GM21367 (cell line): ENCODE measurements at regions not wholly inside any gene's neighbourhood (a gene's known extent, or its start where the extent isn't known, plus 50 kb on each side); places are given as distances from the start of the nearest gene placed in this dataset.

Experiments
- ATAC-seq: cut with Tn5 transposase; IDR thresholded peaks from one replicate; pipeline ENCODE4 v1.9.1; 2021; ENCODE audit not compliant: unreplicated experiment

- no peak for ATAC-seq
These were observed 1082.3 kb upstream of the ADGRL3 start for GRCh38 chr4:60117726-60118323.

DNA sequence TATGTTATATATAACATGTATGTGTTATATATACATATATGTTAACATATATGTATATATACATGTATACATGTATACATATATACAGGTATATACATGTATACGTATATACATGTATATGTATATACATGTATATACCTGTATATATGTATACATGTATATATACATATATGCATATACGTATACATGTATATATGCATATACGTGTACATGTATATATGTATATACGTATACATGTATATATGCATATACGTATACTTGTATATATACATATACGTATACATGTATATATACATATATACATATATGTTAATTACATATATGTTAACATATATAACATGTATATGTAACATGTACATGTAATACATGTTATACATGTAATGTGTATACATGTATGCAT lies 1077.3 kb upstream of the ADGRL3 start:
- no peak for ATAC-seq

DNA sequence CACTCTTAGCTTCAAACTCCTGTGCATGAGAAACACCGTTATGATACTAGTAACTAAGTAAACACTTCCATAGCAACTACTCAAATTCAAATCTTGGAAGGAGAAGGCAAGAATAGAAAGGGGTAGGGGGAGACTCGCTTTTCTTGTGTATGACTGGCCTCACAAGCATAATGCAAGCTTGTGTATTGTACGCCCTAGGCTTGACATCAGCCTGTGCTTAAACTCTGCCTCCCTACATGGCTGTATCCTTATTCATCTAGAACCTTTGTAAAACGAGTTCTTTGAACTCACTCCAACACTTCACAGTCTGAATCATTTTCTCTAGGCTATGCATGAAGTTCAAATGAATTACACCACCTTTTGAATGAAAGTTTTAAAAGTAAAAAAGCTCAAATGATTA lies 1071.2 kb upstream of the ADGRL3 start:
- ATAC-seq, result no peak

GRCh38 chr4:60129740-60130139 lies 1070.4 kb upstream of the ADGRL3 start:
- no peak for ATAC-seq

DNA sequence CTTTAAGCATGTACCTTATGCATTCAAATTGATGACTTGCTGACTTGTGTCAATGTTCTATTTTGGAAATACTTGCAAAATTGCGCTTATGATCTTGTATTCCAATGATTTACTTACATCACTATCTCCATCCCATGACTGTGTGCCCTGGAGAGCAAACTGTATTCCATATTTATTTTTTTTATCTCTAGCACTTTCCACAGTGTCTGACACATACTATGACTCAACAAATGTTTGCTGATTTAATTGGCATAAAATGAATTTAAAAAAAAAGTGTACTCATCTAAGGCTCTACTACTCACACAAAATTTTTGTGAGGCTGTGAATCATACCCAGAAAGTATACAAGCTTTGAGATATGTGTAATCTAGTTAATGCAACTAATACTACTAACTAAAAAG lies 1066.8 kb upstream of the ADGRL3 start:
- no peak for ATAC-seq

GRCh38 chr4:60134099-60134498 lies 1066.0 kb upstream of the ADGRL3 start:
- no peak for ATAC-seq

DNA sequence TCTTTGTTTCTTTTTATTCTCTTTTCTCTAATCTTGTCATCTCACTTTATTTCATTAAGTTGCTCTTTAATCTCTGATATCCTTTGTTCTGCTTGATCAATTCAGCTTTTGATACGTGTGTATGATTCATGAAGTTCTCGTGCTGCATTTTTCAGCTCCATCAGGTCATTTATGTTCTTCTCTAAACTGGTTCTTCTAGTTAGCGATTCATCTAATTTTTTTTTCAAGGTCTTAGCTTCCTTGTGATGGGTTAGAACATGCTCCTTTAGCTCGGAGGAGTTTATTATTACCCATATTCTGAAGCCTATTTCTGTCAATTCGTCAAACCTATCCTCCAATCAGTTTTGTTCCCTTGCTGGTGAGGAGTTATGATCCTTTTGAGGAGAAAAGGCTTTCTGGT lies 1045.0 kb upstream of the ADGRL3 start:
- no peak for ATAC-seq

DNA sequence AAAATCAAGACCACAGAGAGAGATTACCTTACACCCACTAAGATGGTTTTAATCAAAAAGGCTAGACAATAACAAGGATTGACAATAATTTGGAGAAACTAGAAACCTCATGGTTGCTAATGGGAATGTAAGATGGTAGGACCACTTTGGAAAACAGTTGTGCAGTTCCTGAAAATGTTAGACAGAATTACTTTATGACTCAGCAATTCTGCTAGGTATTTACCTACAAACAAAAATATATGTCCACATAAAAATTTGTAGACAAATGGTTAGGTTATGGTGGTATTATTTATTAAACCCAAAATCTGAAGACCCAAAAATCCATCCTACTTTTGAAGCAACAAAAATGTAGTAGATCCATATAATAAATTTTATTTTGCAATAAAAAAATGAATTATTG lies 1027.0 kb upstream of the ADGRL3 start:
- ATAC-seq, result no peak

DNA sequence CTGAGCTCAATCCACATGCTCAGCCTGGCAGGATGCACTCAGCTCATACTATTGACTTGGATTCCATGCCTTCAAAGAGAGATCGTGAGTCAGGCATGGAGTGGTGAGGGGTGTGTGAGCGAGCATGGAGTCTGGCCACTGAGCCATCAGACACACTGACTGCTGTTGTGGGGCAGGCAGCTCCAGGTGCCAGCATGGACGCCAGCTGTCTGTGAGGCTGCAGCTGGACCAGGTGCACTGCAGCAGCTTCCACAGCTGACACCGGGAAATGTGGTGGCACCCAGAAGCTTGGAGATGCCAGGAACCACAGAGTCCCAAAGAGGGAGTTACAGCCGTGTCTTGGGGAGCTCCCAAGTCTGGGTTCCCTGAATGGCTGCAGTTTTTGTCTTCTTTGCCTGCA lies 1026.4 kb upstream of the ADGRL3 start:
- no peak for ATAC-seq

GRCh38 chr4:60175241-60175640 lies 1024.9 kb upstream of the ADGRL3 start:
- no peak for ATAC-seq

DNA sequence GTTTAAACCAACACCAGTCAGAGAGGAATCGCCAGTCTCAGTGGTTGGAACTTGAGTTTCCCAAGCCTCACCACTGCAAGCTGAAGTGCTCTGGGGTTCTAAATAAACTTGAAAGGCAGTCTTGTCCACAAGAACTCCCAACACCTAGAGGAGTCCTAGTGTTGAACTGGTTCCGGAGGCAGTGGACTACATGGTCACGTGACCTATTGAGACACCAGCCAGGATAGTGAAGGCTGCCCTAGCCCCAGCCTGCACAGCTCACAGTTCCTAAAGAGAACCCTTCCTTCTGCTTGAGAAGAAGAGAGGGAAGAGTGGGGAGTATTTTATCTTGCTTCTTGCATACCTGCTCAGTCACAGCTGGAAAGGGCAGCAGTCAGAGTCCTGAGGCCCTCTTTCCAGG lies 1012.7 kb upstream of the ADGRL3 start:
- ATAC-seq, result no peak

DNA sequence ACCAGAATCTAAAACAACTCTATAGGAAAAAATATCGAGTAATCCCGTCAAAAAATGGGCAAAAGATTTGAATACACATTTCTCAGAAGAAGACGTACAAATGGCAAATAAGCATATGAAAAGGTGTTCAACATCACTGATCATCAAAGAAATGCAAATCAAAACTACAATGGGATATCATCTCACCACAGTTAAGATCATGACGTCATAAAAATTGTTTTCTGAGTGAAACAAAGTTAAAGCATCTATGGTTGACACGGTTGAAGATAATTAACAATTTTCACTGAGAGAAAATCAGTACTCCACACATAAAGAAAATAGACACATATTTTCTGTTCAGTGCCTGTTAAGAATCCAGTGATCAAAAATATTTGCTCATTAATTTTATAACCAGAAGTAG lies 1010.8 kb upstream of the ADGRL3 start:
- ATAC-seq, result no peak

- ATAC-seq, result no peak
These were observed 1005.9 kb upstream of the ADGRL3 start for GRCh38 chr4:60194214-60194613.

- no peak for ATAC-seq
These were observed 1004.9 kb upstream of the ADGRL3 start for GRCh38 chr4:60195256-60195655.

GRCh38 chr4:60201052-60201673 lies 999.0 kb upstream of the ADGRL3 start:
- no peak for ATAC-seq

GRCh38 chr4:60209588-60209987 lies 990.5 kb upstream of the ADGRL3 start:
- ATAC-seq, result no peak

GRCh38 chr4:60215906-60216305 lies 984.2 kb upstream of the ADGRL3 start:
- no peak for ATAC-seq

DNA sequence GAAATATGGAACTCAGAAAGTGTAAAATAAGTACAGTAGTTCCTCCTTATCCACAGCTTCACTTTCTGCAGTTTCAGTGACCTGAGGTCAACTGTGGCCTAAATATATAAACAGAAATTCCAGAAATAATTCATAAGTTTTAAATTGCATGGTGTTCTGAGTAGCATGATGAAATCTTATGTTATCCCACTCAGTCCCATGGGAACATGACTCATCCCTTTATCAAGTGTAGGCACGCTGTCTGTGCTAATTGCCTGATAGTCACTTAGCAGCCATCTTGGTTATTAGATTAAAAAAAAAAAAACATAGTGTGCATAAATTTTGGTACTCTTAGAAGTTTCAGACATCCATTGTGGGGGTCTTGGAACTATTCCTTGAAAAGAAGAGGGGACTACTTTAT lies 983.4 kb upstream of the ADGRL3 start:
- no peak for ATAC-seq

DNA sequence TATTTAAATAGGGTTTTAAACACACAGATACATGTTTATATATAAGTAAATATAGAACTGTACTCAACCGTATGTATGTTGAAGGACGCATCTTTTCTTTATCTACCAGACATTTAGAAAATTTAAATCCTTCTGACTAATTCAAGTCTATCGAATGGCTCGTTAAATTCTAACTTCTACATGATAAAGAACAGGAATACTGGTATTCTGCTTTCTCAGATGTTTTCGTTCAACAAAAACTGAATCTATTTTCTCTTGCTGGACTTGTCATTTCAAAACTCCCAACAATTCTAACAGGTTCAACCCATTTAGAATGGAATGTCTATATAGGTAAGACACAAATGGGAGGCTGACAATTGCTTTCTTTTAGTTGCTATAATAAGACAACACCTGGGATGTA lies 978.3 kb upstream of the ADGRL3 start:
- no peak for ATAC-seq

DNA sequence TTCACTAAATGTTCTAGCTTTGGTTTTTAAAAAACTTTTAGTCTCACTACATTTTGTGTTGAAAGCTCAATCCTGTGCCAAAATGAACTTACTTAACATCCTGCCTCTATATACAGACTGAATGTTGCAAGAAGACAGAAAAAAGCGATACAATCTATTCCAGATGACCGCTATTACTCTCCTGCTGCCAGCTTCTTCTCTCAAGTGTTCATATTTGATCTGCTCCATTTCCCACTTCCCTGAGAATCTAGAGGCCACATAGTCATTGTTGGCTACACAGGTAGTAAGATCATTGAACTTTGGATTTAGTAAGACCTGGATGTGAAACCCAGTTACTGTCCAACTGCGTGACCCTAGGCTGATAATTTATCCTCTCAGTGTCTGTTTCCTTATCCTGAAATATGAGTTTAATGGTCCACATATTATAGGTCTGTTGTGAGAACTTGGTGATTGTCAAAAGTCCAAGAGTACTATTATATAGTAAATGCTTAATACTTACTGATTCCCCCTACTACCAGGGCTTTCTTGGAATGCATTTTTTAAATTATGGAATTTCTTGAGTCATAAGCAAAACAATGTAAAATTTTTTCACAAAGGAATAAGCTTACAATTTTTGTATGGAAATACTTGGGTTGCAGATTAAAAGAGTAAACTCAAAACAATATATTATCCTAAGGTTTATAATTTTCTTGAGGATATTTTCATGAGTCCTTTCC lies 976.8 kb upstream of the ADGRL3 start:
- ATAC-seq, result no peak

GRCh38 chr4:60241866-60242265 lies 958.3 kb upstream of the ADGRL3 start:
- ATAC-seq, result no peak

DNA sequence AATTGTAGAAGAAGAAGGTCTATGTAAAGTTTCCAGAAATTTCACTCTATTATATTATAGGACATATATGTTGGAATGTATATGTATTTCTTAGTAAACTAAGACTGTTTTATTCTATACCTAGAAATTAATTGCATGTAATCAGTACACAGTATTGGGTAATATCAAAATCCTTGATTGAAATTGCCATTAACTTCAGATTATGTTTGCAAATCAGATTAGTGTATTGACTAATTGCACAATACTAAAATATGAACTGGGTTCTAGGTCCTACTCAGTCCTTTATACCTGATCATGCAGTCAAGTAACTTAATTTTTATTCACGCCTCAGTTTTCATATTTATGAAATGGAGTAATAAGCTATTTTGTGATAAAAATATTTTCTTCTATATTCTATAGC lies 950.3 kb upstream of the ADGRL3 start:
- no peak for ATAC-seq

DNA sequence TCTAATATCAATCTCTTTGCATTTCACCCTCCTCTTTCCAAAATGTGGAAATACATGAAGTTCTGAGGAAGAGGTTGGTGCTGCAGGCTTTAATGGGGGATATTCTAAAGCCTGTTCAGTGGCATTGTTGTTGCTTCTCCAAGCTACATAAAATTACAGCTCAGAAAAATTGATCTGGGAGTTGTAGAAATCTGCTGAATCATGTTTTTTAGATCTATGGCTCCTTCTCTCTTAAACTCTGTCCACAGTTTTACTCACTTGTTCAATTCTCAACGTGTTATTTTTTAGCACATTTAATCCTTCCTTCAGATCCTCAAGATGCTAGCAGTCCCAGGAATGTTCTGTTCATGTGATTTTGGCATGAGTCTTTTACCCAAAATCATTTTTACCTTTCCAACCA lies 949.5 kb upstream of the ADGRL3 start:
- no peak for ATAC-seq
